22Rv1 (cell line): ENCODE measurements at regions not wholly inside any gene's neighbourhood (a gene's known extent, or its start where the extent isn't known, plus 50 kb on each side); places are given as distances from the start of the nearest gene placed in this dataset.

ENCODE experiments used
- H3K27ac ChIP-seq: fragments of 450-650 bp; 2 replicates; pipeline ENCODE4 v1.5.1; 2017
- ZFX ChIP-seq: fragments of 450-650 bp; IDR thresholded peaks from 2 replicates; pipeline ENCODE4 v1.6.1; 2017; ENCODE audit warnings: antibody characterized with exemption, borderline replicate concordance
- TF ChIP-seq, protein P1 (sequence below): fragments of 450-650 bp; IDR thresholded peaks from 2 replicates; pipeline ENCODE4 v1.5.1; 2017; ENCODE audit warnings: mild to moderate bottlenecking

DNA sequence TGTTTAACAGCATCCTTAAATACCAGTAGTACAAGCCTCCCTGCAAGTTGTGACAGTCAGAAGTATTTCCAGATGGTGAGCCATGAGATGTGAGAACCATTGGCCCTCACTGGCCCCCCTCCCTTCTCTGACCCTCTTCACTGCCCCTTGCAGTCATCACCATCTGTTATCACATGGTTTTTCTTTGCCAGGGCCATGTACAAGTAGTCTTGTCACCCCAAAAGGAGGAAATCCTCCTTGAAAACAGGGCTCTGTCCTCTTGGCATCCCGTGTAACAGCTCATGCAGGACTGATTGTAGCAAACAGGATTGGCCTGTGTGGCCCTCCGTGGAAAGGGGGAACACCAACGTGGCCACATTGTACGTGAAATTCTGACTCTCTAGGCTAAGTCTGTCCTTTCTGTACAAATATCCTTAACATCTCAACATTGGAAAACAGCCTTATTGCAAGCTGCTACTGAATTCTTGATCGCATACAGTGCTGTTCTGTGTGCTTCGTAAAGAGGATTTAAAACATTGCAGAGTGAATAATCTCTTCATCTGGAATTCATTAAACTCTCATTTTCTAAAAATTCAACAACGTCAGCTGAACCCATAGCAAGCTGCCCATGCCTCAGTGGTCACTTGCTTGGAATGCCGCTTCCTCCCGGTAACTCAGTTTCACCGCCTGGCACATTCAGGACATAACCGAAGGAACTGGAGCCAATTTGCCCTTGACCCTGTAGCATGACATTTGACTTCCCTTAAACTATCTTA is 171.7 kb downstream of the ATPSCKMT start:
- TF ChIP-seq, protein P1, sequence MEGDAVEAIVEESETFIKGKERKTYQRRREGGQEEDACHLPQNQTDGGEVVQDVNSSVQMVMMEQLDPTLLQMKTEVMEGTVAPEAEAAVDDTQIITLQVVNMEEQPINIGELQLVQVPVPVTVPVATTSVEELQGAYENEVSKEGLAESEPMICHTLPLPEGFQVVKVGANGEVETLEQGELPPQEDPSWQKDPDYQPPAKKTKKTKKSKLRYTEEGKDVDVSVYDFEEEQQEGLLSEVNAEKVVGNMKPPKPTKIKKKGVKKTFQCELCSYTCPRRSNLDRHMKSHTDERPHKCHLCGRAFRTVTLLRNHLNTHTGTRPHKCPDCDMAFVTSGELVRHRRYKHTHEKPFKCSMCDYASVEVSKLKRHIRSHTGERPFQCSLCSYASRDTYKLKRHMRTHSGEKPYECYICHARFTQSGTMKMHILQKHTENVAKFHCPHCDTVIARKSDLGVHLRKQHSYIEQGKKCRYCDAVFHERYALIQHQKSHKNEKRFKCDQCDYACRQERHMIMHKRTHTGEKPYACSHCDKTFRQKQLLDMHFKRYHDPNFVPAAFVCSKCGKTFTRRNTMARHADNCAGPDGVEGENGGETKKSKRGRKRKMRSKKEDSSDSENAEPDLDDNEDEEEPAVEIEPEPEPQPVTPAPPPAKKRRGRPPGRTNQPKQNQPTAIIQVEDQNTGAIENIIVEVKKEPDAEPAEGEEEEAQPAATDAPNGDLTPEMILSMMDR = no peak
- TF ChIP-seq ZFX = no peak
- H3K27ac ChIP-seq = no peak overlapping the region

DNA sequence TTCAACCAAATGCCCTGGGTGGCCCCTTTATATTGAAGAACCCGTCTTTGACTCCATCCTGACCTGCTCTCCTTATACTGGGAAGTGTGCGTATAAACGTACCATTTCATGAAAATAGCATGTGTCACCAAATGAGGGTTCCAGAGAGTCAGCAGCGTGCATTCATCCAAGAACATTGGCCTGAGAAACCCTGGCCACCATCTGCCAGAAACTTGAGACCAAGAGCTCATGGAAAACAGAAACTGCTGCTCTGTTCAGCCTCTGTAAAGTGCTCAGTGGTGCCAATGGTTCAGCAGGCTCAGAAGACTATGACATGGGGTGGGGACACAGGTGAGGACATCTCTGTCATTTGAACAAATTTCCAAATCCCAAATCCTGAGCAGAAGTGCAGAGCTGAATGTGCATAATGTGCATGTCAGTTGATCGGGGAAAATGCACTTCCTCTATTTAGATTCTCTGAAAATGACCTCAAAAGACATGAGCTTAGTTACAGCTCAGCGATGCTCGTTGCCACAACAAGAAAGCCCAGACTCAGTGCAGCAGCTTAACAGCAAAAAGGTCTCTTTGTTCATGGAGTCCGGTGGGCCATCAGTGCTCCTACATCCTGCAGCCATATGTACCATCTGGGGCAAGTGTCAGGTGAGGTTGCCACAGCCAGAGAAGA is 176.1 kb downstream of the ATPSCKMT start:
- no peak overlapping the region for H3K27ac ChIP-seq
- TF ChIP-seq, protein P1 = no peak
- TF ChIP-seq ZFX = no peak

DNA sequence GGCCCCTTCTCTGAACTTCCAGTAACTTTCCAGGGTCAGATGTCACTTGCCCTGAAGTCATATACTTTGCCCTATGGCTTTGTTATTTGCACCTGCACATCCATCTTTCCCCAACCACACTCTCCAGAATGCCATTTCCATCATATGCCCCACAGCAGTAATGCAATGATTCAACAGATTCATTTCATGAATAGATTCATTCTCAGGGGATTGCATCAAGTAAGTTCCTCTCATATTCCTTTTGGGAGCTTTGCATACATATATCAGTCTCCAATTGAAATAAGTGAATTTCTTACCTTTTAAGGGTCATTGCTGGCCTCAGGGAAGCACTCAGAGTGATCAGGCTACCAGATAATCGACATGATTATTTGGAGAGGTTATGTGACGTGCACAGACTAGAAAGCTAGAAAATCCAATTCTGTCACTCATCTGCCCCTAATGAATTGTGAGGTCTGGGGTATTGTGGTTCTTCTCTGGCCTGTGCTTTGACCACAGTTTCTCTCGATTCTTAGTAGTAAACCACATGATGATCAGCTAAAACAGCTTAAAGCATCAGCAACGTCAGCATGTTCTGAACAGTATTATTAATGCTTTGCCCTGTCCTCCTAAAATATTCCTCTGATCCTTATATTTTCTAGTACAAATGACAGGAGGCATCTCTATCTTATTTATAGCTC is 179.9 kb downstream of the ATPSCKMT start:
- H3K27ac ChIP-seq = no peak overlapping the region
- TF ChIP-seq, protein P1 = no peak
- no peak for TF ChIP-seq ZFX

DNA sequence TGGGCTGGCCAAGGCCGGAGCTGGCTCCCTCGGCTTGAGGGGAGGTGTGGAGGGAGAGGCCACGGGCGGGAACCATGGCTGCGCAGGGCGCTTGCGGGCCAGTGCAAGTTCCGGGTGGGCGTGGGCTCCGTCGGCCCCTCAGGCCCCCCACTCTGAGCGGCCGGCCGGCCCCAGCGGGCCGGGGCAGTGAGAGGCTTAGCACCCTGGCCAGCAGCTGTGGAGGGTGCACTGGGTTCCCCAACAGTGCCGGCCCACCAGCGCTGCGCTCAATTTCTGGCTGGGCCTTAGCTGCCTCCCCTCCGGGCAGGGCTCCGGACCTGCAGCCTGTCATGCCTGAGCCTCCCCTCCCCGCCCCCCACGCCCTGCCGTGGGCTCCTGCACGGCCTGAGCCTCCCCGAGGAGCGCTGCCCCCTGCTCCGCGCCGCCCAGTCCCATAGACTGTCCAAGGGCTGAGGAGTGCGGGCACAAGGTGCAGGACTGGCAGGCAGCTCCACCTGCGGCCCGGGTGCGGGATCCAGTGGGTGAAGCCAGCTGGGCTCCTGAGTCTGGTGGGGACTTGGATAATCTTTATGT is 184.2 kb downstream of the ATPSCKMT start:
- TF ChIP-seq ZFX = no peak
- TF ChIP-seq, protein P1 = no peak
- H3K27ac ChIP-seq = no peak overlapping the region

DNA sequence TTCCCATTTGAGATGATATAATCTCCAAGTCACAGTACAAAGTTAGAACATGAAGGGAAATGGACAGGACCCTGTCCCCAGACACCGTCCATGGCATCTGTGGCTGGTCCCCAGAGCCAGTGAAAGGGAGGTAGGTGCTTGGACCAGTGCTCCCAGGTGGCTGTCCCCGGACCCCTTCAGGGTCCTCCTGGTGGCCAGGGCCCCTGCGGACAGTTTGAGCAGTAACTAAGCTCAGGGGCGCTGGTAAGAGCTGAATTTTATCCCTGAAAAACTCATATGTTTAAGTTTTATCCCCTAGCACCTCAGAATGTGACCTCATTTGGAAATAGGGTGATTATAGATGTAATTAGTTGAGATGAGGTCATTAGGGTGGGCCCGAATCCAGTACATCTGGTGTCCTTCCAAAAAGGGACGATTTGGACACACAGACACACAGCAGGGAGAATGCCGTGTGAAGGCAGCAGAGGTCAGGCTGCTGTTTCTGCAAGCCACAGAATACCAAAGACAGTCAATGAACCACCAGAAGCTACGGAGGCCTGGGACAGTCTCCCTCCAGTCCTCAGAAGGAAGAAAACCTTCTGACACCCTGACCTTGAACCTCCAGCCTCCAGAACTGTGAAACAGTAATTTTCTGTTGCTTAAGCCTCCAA is 185.0 kb downstream of the ATPSCKMT start:
- no peak for TF ChIP-seq ZFX
- TF ChIP-seq, protein P1 = no peak
- H3K27ac ChIP-seq = no peak overlapping the region

DNA sequence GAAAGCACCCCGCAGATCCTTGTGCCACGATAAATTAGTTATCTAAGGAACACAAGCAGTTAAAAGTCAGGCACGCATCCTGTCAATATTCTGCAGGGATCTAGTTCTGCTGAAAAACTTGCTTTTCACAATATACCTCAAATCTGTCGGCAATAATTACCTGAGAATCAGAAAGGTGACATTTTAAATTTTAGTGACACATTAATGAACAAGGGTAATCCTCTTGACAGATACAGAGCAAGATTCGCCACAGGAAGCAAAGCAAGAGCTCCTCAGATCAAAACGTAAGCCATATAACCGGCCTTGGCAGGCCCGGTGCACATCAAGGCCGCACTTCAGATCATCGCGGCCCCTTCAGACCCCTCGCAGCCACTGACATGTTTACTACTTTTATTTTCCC is 185.7 kb downstream of the ATPSCKMT start:
- TF ChIP-seq, protein P1 = no peak
- TF ChIP-seq ZFX = no peak
- no peak overlapping the region for H3K27ac ChIP-seq
